Calu3 (cell line): ENCODE measurements at regions not wholly inside any gene's neighbourhood (a gene's known extent, or its start where the extent isn't known, plus 50 kb on each side); places are given as distances from the start of the nearest gene placed in this dataset.

ENCODE experiments used
- BruUV-seq: library from RNA; stranded (reverse); fragments of 400-500 nt; replicated peaks from 2 replicates; lab custom pipeline; 2021; lab: Mats Ljungman, UMichigan
- CTCF ChIA-PET: fragments of 300-600 bp; sonication (Branson Sonifier 250); formaldehyde crosslinking; loops from one replicate; lab custom pipeline; 2022; ENCODE audit warnings: antibody characterized with exemption; lab: Charles Lee
- DNase-seq: peaks from one replicate; pipeline ENCODE4 v3.0.0; 2022
- H3K27ac Mint-ChIP-seq: one replicate; pipeline ENCODE4 v1.8.0; 2022; ENCODE audit warnings: mixed read lengths; ENCODE audit not compliant: unreplicated experiment
- H3K27me3 Mint-ChIP-seq: one replicate; pipeline ENCODE4 v1.8.0; 2022; ENCODE audit warnings: mixed read lengths; ENCODE audit not compliant: unreplicated experiment
- H3K36me3 Mint-ChIP-seq: one replicate; pipeline ENCODE4 v1.8.0; 2022; ENCODE audit warnings: mild to moderate bottlenecking, moderate library complexity, mixed read lengths; ENCODE audit not compliant: insufficient read depth, unreplicated experiment
- H3K4me1 Mint-ChIP-seq: one replicate; pipeline ENCODE4 v1.8.0; 2022; ENCODE audit warnings: mild to moderate bottlenecking, low read depth, mixed read lengths; ENCODE audit not compliant: unreplicated experiment
- H3K4me3 Mint-ChIP-seq: one replicate; pipeline ENCODE4 v1.8.0; 2022; ENCODE audit warnings: mild to moderate bottlenecking, low read depth, moderate library complexity, mixed read lengths; ENCODE audit not compliant: unreplicated experiment
- H3K9me3 Mint-ChIP-seq: one replicate; pipeline ENCODE4 v1.8.0; 2022; ENCODE audit warnings: low read depth, mixed read lengths; ENCODE audit not compliant: unreplicated experiment
- CTCF ChIP-seq: fragments of 200-600 bp; IDR thresholded peaks from one replicate; pipeline ENCODE4 v1.8.0; 2022; ENCODE audit warnings: antibody characterized with exemption; ENCODE audit not compliant: unreplicated experiment
- intact Hi-C: fragments of 100-400 bp; cut with micrococcal nuclease; formaldehyde crosslinking; loops from one replicate; pipeline ENCODE4 v1.10.0; 2022; ENCODE audit not compliant: unreplicated experiment

GRCh38 chr13:83423381-83423780 lies 458.9 kb downstream of the SLITRK1 start:
- Mint-ChIP-seq H3K27ac (no peak overlapping the region), H3K4me1 (no peaks in the 10 kb centered on the region), H3K36me3 (no peaks in the 10 kb centered on the region), H3K27me3 (no peaks in the 10 kb centered on the region), H3K4me3 (no peak overlapping the region), H3K9me3 (no peaks in the 10 kb centered on the region)
- no peak for DNase-seq
- CTCF ChIA-PET: no interaction called here
- intact Hi-C loops: no loop called here
- BruUV-seq: no TSS peak
- TF ChIP-seq CTCF: no peak

- CTCF ChIA-PET: no interaction called here
- no peak overlapping the region for H3K4me3 Mint-ChIP-seq
- no TSS peak for BruUV-seq
- no peaks in the 10 kb centered on the region for H3K9me3 Mint-ChIP-seq
- no peak for TF ChIP-seq CTCF
- H3K27me3 Mint-ChIP-seq: no peaks in the 10 kb centered on the region
- no peaks in the 10 kb centered on the region for H3K36me3 Mint-ChIP-seq
- DNase-seq: no peak
- H3K4me1 Mint-ChIP-seq: no peaks in the 10 kb centered on the region
- H3K27ac Mint-ChIP-seq: no peak overlapping the region
- intact Hi-C loops: no loop called here
Observed at GRCh38 chr13:83414393-83414792, 467.9 kb downstream of the SLITRK1 start.

GRCh38 chr13:83386609-83387008 lies 495.7 kb downstream of the SLITRK1 start:
- Mint-ChIP-seq H3K27ac (no peak overlapping the region), H3K27me3 (no peaks in the 10 kb centered on the region), H3K36me3 (no peaks in the 10 kb centered on the region), H3K4me1 (no peaks in the 10 kb centered on the region), H3K9me3 (no peaks in the 10 kb centered on the region), H3K4me3 (no peak overlapping the region)
- BruUV-seq: no TSS peak
- DNase-seq: no peak
- no peak for TF ChIP-seq CTCF
- intact Hi-C loops: no loop called here
- CTCF ChIA-PET: no interaction called here

DNA sequence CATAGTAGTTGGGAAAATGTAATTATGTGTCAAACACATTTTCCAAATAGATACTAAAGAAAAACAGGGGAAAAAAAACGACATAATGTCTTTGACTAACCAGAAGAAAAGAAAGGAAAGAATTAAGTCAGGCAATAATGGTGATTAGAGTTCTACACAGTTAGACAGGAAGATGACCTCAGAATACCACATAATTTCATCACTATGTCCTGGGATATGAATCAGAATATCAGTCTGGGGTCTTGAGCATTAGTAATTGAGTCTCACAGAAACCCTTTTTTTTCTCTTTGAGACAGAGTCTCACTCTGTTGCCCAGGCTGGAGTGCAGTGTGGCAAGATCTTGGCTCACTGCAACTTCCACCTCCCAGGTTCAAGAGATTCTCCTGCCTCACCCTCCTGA lies 503.4 kb downstream of the SLITRK1 start:
- Mint-ChIP-seq H3K4me1 (no peaks in the 10 kb centered on the region), H3K4me3 (no peak overlapping the region), H3K36me3 (no peaks in the 10 kb centered on the region), H3K27me3 (no peaks in the 10 kb centered on the region), H3K27ac (no peak overlapping the region), H3K9me3 (no peaks in the 10 kb centered on the region)
- intact Hi-C loops: no loop called here
- BruUV-seq: no TSS peak
- TF ChIP-seq CTCF: no peak
- CTCF ChIA-PET: interaction anchor here (0.7 kb wide), 1 partner anchor 38 kb away, joined by 3 read pairs; no protein-coding TSS in a partner anchor
- DNase-seq: no peak
